Common myeloid progenitor, CD34-positive (primary cell): ENCODE measurements at regions not wholly inside any gene's neighbourhood (a gene's known extent, or its start where the extent isn't known, plus 50 kb on each side); places are given as distances from the start of the nearest gene placed in this dataset.

Experiments used
- CTCF ChIA-PET: fragments of 350-600 bp; sonication (Branson Sonifier 250); formaldehyde crosslinking; loops from one replicate; lab custom pipeline; 2021; ENCODE audit warnings: antibody characterized with exemption; lab: Charles Lee
- POLR2A ChIA-PET: fragments of 350-600 bp; sonication (Branson Sonifier 250); formaldehyde crosslinking; loops from one replicate; lab custom pipeline; 2021; ENCODE audit warnings: antibody characterized with exemption; lab: Charles Lee
- DNase-seq, 3 donors: peaks; one replicate each; pipeline versions ENCODE4 v3.0.0 to v3.0.0-alpha.2; 2013
- H3K27ac ChIP-seq, 2 experiments: 1 replicate in 1 of 2; 2 replicates in 1 of 2; pipeline ENCODE4 v1.7.0; 2013; ENCODE audit warnings: inconsistent platforms in 2 of 2, low read length in 2 of 2, mild to moderate bottlenecking in 2 of 2, low read depth in 1 of 2, moderate library complexity in 1 of 2; ENCODE audit not compliant: severe bottlenecking in 2 of 2, insufficient read depth in 1 of 2, poor library complexity in 1 of 2
- H3K27me3 ChIP-seq, 5 experiments: replicated peaks in 2 of 5; 1 replicate in 3 of 5; 2 replicates in 2 of 5; pipeline versions ENCODE4 v1.6.1 to v1.7.0; 2013; ENCODE audit warnings: low read length in 4 of 5, mild to moderate bottlenecking in 2 of 5, moderate library complexity in 2 of 5, inconsistent platforms in 1 of 5; ENCODE audit not compliant: insufficient read depth in 5 of 5, control insufficient read depth in 4 of 5
- H3K36me3 ChIP-seq, 4 experiments: 1 replicate in 2 of 4; 2 replicates in 2 of 4; pipeline versions ENCODE4 v1.6.1 to v1.7.0; 2013; ENCODE audit warnings: low read length in 3 of 4, control low read depth in 1 of 4, mild to moderate bottlenecking in 1 of 4; ENCODE audit not compliant: control insufficient read depth in 4 of 4, insufficient read depth in 4 of 4
- H3K4me1 ChIP-seq, 4 experiments: 1 replicate in 3 of 4; 2 replicates in 1 of 4; pipeline versions ENCODE4 v1.6.1 to v1.7.1; 2013; ENCODE audit warnings: low read length in 3 of 4, mild to moderate bottlenecking in 3 of 4, control low read depth in 1 of 4, inconsistent platforms in 1 of 4, moderate library complexity in 1 of 4; ENCODE audit not compliant: control insufficient read depth in 4 of 4, insufficient read depth in 4 of 4; ENCODE audit errors: control extremely low read depth in 1 of 4
- H3K4me3 ChIP-seq, 7 experiments: 1 replicate in 4 of 7; 2 replicates in 3 of 7; pipeline versions ENCODE4 v1.5.1 to v1.7.0; 2013; ENCODE audit warnings: mild to moderate bottlenecking in 7 of 7, low read length in 6 of 7, moderate library complexity in 6 of 7, inconsistent platforms in 2 of 7, low read depth in 2 of 7, control low read depth in 1 of 7; ENCODE audit not compliant: insufficient read depth in 4 of 7, control insufficient read depth in 1 of 7; ENCODE audit errors: extremely low read depth in 1 of 7
- H3K9me3 ChIP-seq, 5 experiments: 1 replicate in 4 of 5; 2 replicates in 1 of 5; pipeline versions ENCODE4 v1.6.1 to v1.7.1; 2013; ENCODE audit warnings: low read length in 4 of 5, mild to moderate bottlenecking in 2 of 5, inconsistent platforms in 1 of 5, low read depth in 1 of 5, moderate library complexity in 1 of 5; ENCODE audit not compliant: control insufficient read depth in 4 of 5, insufficient read depth in 2 of 5; ENCODE audit errors: control extremely low read depth in 1 of 5
- WGBS: methylation state at CpG from one replicate; pipeline ENCODE4 v1.1.5; 2013; ENCODE audit not compliant: insufficient coverage; 5-methylcytosine and 5-hydroxymethylcytosine counted together

DNA sequence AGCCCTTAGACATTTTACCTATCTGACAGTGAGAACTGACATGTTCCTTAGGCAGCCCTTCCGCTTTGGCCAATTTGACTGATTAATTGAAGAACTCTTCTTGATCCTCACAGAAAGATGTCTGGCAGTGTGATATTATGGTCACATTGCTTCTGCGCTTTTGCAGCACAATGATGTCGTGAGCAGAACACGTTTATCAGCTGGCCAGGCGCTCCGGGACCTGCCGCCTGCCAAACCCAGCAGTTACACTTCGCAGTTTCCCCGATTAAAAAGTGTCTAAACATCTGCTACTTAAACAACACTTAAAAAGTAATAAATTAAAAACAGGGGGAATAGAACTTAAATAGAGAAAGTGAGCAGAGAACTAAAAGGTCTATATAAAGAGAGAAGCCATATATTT lies 103.5 kb upstream of the ETS2 start:
- Histone ChIP-seq H3K9me3 (no peaks in the 10 kb centered on the region), H3K4me1 (no peaks in the 10 kb centered on the region), H3K36me3 (no peaks in the 10 kb centered on the region), H3K27ac (no peak overlapping the region), H3K27me3 (no peaks in the 10 kb centered on the region), H3K4me3 (no peak overlapping the region)
- 85% methylated on average over 5 of the region's 9 CpGs for WGBS
- CTCF ChIA-PET = interaction anchor here (0.9 kb wide), 1 partner anchor 9 kb away, joined by 6 read pairs; no protein-coding TSS in a partner anchor
- POLR2A ChIA-PET = no interaction called here
- no peak for DNase-seq

DNA sequence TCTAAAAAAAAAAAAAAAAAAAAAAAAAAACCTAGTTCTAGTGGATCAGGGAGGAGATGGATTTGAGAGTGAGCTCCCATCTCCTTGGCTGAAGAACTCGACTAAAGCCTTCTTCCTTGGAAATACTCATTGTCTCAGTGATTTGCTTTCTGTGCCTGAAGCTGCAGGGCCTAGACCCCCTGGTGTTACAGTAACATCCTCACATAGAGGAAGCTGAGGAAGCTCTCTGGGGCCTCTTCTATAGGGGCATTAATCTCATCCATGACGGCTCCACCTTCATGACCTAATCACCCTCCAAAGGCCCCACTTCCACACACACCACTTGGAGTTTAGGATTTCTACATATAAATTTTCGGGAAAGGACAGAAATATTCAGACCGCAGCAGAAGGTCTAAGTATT lies 95.9 kb upstream of the ETS2 start:
- Histone ChIP-seq H3K4me3 (no peak overlapping the region), H3K36me3 (no peaks in the 10 kb centered on the region), H3K4me1 (peaks cover 0 to 17% (median 9%) of the 10 kb centered on the region in 4 experiments), H3K27me3 (no peaks in the 10 kb centered on the region), H3K9me3 (peaks cover 0 to 3% (median 0%) of the 10 kb centered on the region in 5 experiments), H3K27ac (peak overlapping the region in 1 of 2 experiments; percentile 11)
- ChIA-PET CTCF (interaction anchor here (0.9 to 1.4 kb wide), 2 partner anchors 10 kb away, joined by 4 to 5 read pairs; no protein-coding TSS in a partner anchor), POLR2A (no interaction called here)
- DNase-seq = peak in 2 of 3 donors; percentile 50 to 70
- 33% methylated on average over 1 of the region's 4 CpGs for WGBS

DNA sequence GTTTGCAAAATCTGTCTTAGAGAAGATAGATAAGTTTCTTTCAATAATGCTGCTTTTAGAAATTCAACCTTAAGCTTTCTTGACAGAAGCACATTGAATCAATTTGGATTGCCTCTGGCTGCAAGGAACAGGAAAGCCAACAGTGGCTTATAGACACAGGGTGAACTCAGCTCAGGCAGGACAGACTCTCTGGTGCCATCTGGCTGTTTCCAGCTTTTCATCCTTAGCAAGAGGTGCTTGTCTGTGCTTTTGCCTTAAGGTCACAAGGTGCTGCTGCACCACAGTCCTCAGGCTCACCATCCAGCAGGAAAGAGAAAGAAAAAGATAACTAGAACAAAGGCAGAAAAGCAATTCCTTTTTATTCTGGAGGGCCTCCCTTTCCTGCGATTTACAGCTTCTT lies 93.7 kb upstream of the ETS2 start:
- peaks cover 0 to 17% (median 9%) of the 10 kb centered on the region in 4 experiments for H3K4me1 ChIP-seq
- no peaks in the 10 kb centered on the region for H3K36me3 ChIP-seq
- DNase-seq = peak; percentile 51 to 55 (median 52)
- 43% methylated on average over 1 of the region's 1 CpG for WGBS
- peaks cover 0 to 3% (median 0%) of the 10 kb centered on the region in 5 experiments for H3K9me3 ChIP-seq
- H3K27me3 ChIP-seq = no peaks in the 10 kb centered on the region
- no peak overlapping the region for H3K4me3 ChIP-seq
- POLR2A ChIA-PET = no interaction called here
- CTCF ChIA-PET = interaction anchor here (0.8 to 2.8 kb wide), 10 partner anchors 9 to 530 kb away, joined by 3 to 18 read pairs (median 4); no protein-coding TSS in a partner anchor
- no peak overlapping the region for H3K27ac ChIP-seq

DNA sequence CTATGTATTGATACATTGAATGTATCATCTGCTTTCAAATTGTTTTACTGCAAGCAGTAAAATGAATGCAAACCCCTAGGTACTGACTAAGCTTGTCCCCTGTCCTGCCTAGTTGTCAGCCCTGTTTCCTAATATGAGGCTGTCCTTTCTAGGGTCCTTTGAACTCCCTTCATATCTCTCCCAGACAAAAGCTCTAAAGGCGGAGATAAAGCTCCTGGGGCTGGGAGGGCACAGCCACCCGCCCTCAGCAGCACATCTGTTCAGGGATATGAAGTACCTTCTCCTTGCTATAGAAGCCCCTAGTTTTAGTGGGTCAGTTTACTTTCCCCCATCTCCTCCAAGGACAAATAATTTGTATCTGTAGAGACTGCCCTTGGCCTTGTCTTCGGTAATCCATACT lies 93.1 kb upstream of the ETS2 start:
- no peak for DNase-seq
- CTCF ChIA-PET = interaction anchor here (0.8 to 2.8 kb wide), 8 partner anchors 9 to 204 kb away, joined by 3 to 18 read pairs (median 4); no protein-coding TSS in a partner anchor
- no peak overlapping the region for H3K27ac ChIP-seq
- H3K27me3 ChIP-seq = no peaks in the 10 kb centered on the region
- POLR2A ChIA-PET = interaction anchor here (0.6 kb wide), 1 partner anchor 135 kb away, joined by 3 read pairs; no protein-coding TSS in a partner anchor
- no peak overlapping the region for H3K4me3 ChIP-seq
- H3K36me3 ChIP-seq = no peaks in the 10 kb centered on the region
- H3K9me3 ChIP-seq = peaks cover 0 to 3% (median 0%) of the 10 kb centered on the region in 5 experiments
- 94% methylated on average over 2 of the region's 3 CpGs for WGBS
- H3K4me1 ChIP-seq = peaks cover 0 to 17% (median 10%) of the 10 kb centered on the region in 4 experiments

- Histone ChIP-seq H3K4me1 (peaks cover 0 to 23% (median 16%) of the 10 kb centered on the region in 4 experiments), H3K4me3 (no peak overlapping the region), H3K27ac (no peak overlapping the region), H3K9me3 (no peaks in the 10 kb centered on the region), H3K27me3 (no peaks in the 10 kb centered on the region), H3K36me3 (no peaks in the 10 kb centered on the region)
- no peak for DNase-seq
- CTCF ChIA-PET = interaction anchor here (0.7 to 1.9 kb wide), 4 partner anchors 14 to 73 kb away, joined by 3 to 4 read pairs (median 4); no protein-coding TSS in a partner anchor
- 100% methylated on average over 2 of the region's 4 CpGs for WGBS
- POLR2A ChIA-PET = no interaction called here
These were observed 91.5 kb upstream of the ETS2 start for GRCh38 chr21:38714039-38714817.

GRCh38 chr21:38714999-38715398 lies 90.7 kb upstream of the ETS2 start:
- CTCF ChIA-PET = interaction anchor here (1.6 to 1.9 kb wide), 2 partner anchors 15 to 21 kb away, joined by 3 to 4 read pairs; no protein-coding TSS in a partner anchor
- WGBS = 75% methylated on average over 5 of the region's 5 CpGs
- peaks cover 0 to 20% (median 11%) of the 10 kb centered on the region in 4 experiments for H3K4me1 ChIP-seq

GRCh38 chr21:38716088-38716487 lies 89.6 kb upstream of the ETS2 start:
- Histone ChIP-seq H3K4me1 (peaks cover 0 to 15% (median 5%) of the 10 kb centered on the region in 4 experiments), H3K27me3 (no peaks in the 10 kb centered on the region), H3K4me3 (no peak overlapping the region), H3K27ac (no peak overlapping the region), H3K9me3 (no peaks in the 10 kb centered on the region), H3K36me3 (no peaks in the 10 kb centered on the region)
- no peak for DNase-seq
- CTCF ChIA-PET = no interaction called here
- WGBS = 83% methylated on average over 1 of the region's 2 CpGs
- POLR2A ChIA-PET = no interaction called here

More at GRCh38 chr21:38714999-38715398, 90.7 kb upstream of the ETS2 start:
- DNase-seq = no peak
- POLR2A ChIA-PET = no interaction called here
- Histone ChIP-seq H3K36me3 (no peaks in the 10 kb centered on the region), H3K9me3 (no peaks in the 10 kb centered on the region), H3K27me3 (no peaks in the 10 kb centered on the region), H3K27ac (no peak overlapping the region), H3K4me3 (no peak overlapping the region)
